ENCODE measurements at regions not wholly inside any gene's neighbourhood (a gene's known extent, or its start where the extent isn't known, plus 50 kb on each side); places are given as distances from the start of the nearest gene placed in this dataset.

GRCh38 chr20:52361650-52362049, 170.1 kb upstream of the ZFP64 start:
- H2AFZ ChIP-seq (ENCODE audit: low read length), result no peak overlapping the region
- 0 out of 2 replicates have a peak, but pooled peaks cover under 1% of the 10 kb centered on the region for H3K9me3 ChIP-seq (ENCODE audit: insufficient read depth, low read depth, low read length)
- no peak overlapping the region for H3K4me2 ChIP-seq (ENCODE audit: low read depth, low read length, poor library complexity, severe bottlenecking)
- H3K36me3 ChIP-seq (ENCODE audit: insufficient read depth, low read length), result no peaks in the 10 kb centered on the region
- no peaks in the 10 kb centered on the region for H3K27me3 ChIP-seq (ENCODE audit: insufficient read depth, low read length, poor library complexity, severe bottlenecking)
- no peaks in the 10 kb centered on the region for H4K20me1 ChIP-seq (ENCODE audit: insufficient read depth, low read length, poor library complexity, severe bottlenecking)
- no peaks in the 10 kb centered on the region for H3K79me2 ChIP-seq (ENCODE audit: insufficient read depth, low read length)
- TF ChIP-seq EZH2phosphoT487 (IDR thresholded peaks at IDR 0.05; ENCODE audit: borderline replicate concordance) (no peak), CTCF (conservative IDR thresholded peaks at IDR 0.05; ENCODE audit: low read length) (no peak)
- H3F3A ChIP-seq (ENCODE audit: low read depth), result no peaks in the 10 kb centered on the region
- H3K4me3 ChIP-seq (ENCODE audit: low read length, poor library complexity, severe bottlenecking), result no peak overlapping the region
- H3K9ac ChIP-seq (ENCODE audit: low read depth, low read length, poor library complexity, severe bottlenecking), result no peak overlapping the region
- no peaks in the 10 kb centered on the region for H3K9me2 ChIP-seq (replicated peaks; ENCODE audit: low read depth, low read length)
- H3K4me1 ChIP-seq (ENCODE audit: insufficient read depth, low read length, poor library complexity, severe bottlenecking), result no peaks in the 10 kb centered on the region

GRCh38 chr20:52349806-52350205, 158.2 kb upstream of the ZFP64 start:
- TF ChIP-seq CTCF (conservative IDR thresholded peaks at IDR 0.05; ENCODE audit: low read length) (no peak), EZH2phosphoT487 (IDR thresholded peaks at IDR 0.05; ENCODE audit: borderline replicate concordance) (no peak)
- Histone ChIP-seq H3K79me2 (ENCODE audit: insufficient read depth, low read length) (no peaks in the 10 kb centered on the region), H3F3A (ENCODE audit: low read depth) (no peaks in the 10 kb centered on the region)

GRCh38 chr20:52348434-52348833, 156.9 kb upstream of the ZFP64 start:
- Histone ChIP-seq H3K4me3 (ENCODE audit: low read length, poor library complexity, severe bottlenecking) (no peak overlapping the region), H4K20me1 (ENCODE audit: insufficient read depth, low read length, poor library complexity, severe bottlenecking) (no peaks in the 10 kb centered on the region), H3K4me2 (ENCODE audit: low read depth, low read length, poor library complexity, severe bottlenecking) (no peak overlapping the region), H3K79me2 (ENCODE audit: insufficient read depth, low read length) (no peaks in the 10 kb centered on the region), H3K27me3 (ENCODE audit: insufficient read depth, low read length, poor library complexity, severe bottlenecking) (no peaks in the 10 kb centered on the region), H3F3A (ENCODE audit: low read depth) (no peaks in the 10 kb centered on the region), H3K4me1 (ENCODE audit: insufficient read depth, low read length, poor library complexity, severe bottlenecking) (no peaks in the 10 kb centered on the region), H2AFZ (ENCODE audit: low read length) (no peak overlapping the region), H3K9me3 (ENCODE audit: insufficient read depth, low read depth, low read length) (no peaks in the 10 kb centered on the region), H3K9ac (ENCODE audit: low read depth, low read length, poor library complexity, severe bottlenecking) (no peak overlapping the region), H3K36me3 (ENCODE audit: insufficient read depth, low read length) (no peaks in the 10 kb centered on the region), H3K9me2 (replicated peaks; ENCODE audit: low read depth, low read length) (no peaks in the 10 kb centered on the region)
- no peak for TF ChIP-seq EZH2phosphoT487 (IDR thresholded peaks at IDR 0.05; ENCODE audit: borderline replicate concordance)
- TF ChIP-seq CTCF (conservative IDR thresholded peaks at IDR 0.05; ENCODE audit: low read length), result no peak

More at GRCh38 chr20:52349806-52350205, 158.2 kb upstream of the ZFP64 start:
- H4K20me1 ChIP-seq (ENCODE audit: insufficient read depth, low read length, poor library complexity, severe bottlenecking), result no peaks in the 10 kb centered on the region
- no peaks in the 10 kb centered on the region for H3K36me3 ChIP-seq (ENCODE audit: insufficient read depth, low read length)
- no peak overlapping the region for H3K4me3 ChIP-seq (ENCODE audit: low read length, poor library complexity, severe bottlenecking)
- no peaks in the 10 kb centered on the region for H3K27me3 ChIP-seq (ENCODE audit: insufficient read depth, low read length, poor library complexity, severe bottlenecking)
- H2AFZ ChIP-seq (ENCODE audit: low read length), result no peak overlapping the region
- no peaks in the 10 kb centered on the region for H3K9me3 ChIP-seq (ENCODE audit: insufficient read depth, low read depth, low read length)
- no peaks in the 10 kb centered on the region for H3K4me1 ChIP-seq (ENCODE audit: insufficient read depth, low read length, poor library complexity, severe bottlenecking)
- H3K9me2 ChIP-seq (replicated peaks; ENCODE audit: low read depth, low read length), result no peaks in the 10 kb centered on the region
- no peak overlapping the region for H3K4me2 ChIP-seq (ENCODE audit: low read depth, low read length, poor library complexity, severe bottlenecking)
- no peak overlapping the region for H3K9ac ChIP-seq (ENCODE audit: low read depth, low read length, poor library complexity, severe bottlenecking)
